Hematopoietic multipotent progenitor cell treated with erythropoietin and hydrocortisone succinate and interleukin-3 and kit ligand, for 4 days (in vitro differentiated cells): ENCODE measurements at regions not wholly inside any gene's neighbourhood (a gene's known extent, or its start where the extent isn't known, plus 50 kb on each side); places are given as distances from the start of the nearest gene placed in this dataset.
"Not testable (repeated sequence)": the region's sequence is repeated elsewhere in the genome, so short reads cannot be mapped to it uniquely, and the experiment has no call there.

Experiments
- DNase-seq: peaks from one replicate; pipeline ENCODE4 v3.0.0-alpha.2; 2015

- no peak for DNase-seq
These were observed 198.7 kb upstream of the MPDZ start for GRCh38 chr9:13478160-13478559.

- no peak for DNase-seq
These were observed 191.3 kb upstream of the MPDZ start for GRCh38 chr9:13470836-13471235.

GRCh38 chr9:13467157-13467556 lies 187.7 kb upstream of the MPDZ start:
- no peak for DNase-seq

GRCh38 chr9:13461414-13461991 lies 182.0 kb upstream of the MPDZ start:
- DNase-seq: no peak

- DNase-seq: no peak
These were observed 179.6 kb upstream of the MPDZ start for GRCh38 chr9:13459071-13459470.

- no peak for DNase-seq
These were observed 178.3 kb upstream of the MPDZ start for GRCh38 chr9:13457795-13458194.

- no peak for DNase-seq
These were observed 171.2 kb upstream of the MPDZ start for GRCh38 chr9:13450723-13451122.

- no peak for DNase-seq
These were observed 169.0 kb upstream of the MPDZ start for GRCh38 chr9:13448482-13448881.

- DNase-seq: peak; percentile 7
These were observed 168.4 kb upstream of the MPDZ start for GRCh38 chr9:13447843-13448422.

- DNase-seq: no peak
These were observed 167.7 kb upstream of the MPDZ start for GRCh38 chr9:13446938-13447842.

- DNase-seq: no peak
These were observed 166.9 kb upstream of the MPDZ start for GRCh38 chr9:13446286-13446937.

- DNase-seq: no peak
These were observed 165.6 kb upstream of the MPDZ start for GRCh38 chr9:13445103-13445500.

GRCh38 chr9:13444245-13445102 lies 165.0 kb upstream of the MPDZ start:
- no peak for DNase-seq

GRCh38 chr9:13443346-13444244 lies 164.1 kb upstream of the MPDZ start:
- DNase-seq: no peak

- no peak for DNase-seq
These were observed 160.4 kb upstream of the MPDZ start for GRCh38 chr9:13439685-13440476.

GRCh38 chr9:13437866-13438265 lies 158.4 kb upstream of the MPDZ start:
- DNase-seq: no peak

GRCh38 chr9:13436591-13436990 lies 157.1 kb upstream of the MPDZ start:
- DNase-seq: no peak

- DNase-seq: not testable (repeated sequence)
These were observed 154.0 kb upstream of the MPDZ start for GRCh38 chr9:13433453-13433852.

GRCh38 chr9:13432904-13433303 lies 153.4 kb upstream of the MPDZ start:
- DNase-seq: peak; percentile 11

- no peak for DNase-seq
These were observed 152.2 kb upstream of the MPDZ start for GRCh38 chr9:13431692-13432091.

- DNase-seq: no peak
These were observed 151.7 kb upstream of the MPDZ start for GRCh38 chr9:13431222-13431536.
